ENCODE measurements at regions not wholly inside any gene's neighbourhood (a gene's known extent, or its start where the extent isn't known, plus 50 kb on each side); places are given as distances from the start of the nearest gene placed in this dataset.

GRCh38 chrX:39765327-39765726 is 332.4 kb downstream of the BCOR start:
- Histone ChIP-seq H3K4me1 (no peaks in the 10 kb centered on the region), H3K27ac (peak overlapping the region in 1 of 8 donors; percentile 66), H3K36me3 (no peaks in the 10 kb centered on the region), H3K4me3 (no peak overlapping the region), H3K27me3 (replicated peaks in 1 of 7) (no peaks in the 10 kb centered on the region), H3K9me3 (no peaks in the 10 kb centered on the region)
- 64 to 80% (median 76%) methylated on average over 7 of the region's 7 CpGs for WGBS, 5 donors
- intact Hi-C loops (cut with DNase I; ENCODE audit: low total_unique reads), result no loop called here
- no peak for TF ChIP-seq CTCF (IDR thresholded peaks at IDR 0.05 in 8 of 11, conservative IDR thresholded peaks at IDR 0.05 in 3 of 11)
- DNase-seq, result no peak

- DNase-seq, result no peak
- H3K9me3 ChIP-seq, result no peaks in the 10 kb centered on the region
- intact Hi-C loops (cut with DNase I; ENCODE audit: low total_unique reads), result no loop called here
- no peaks in the 10 kb centered on the region for H3K27me3 ChIP-seq (replicated peaks in 1 of 7)
- H3K36me3 ChIP-seq, result no peaks in the 10 kb centered on the region
- TF ChIP-seq POLR2AphosphoS5 (IDR thresholded peaks at IDR 0.05) (no peak), CTCF (IDR thresholded peaks at IDR 0.05 in 8 of 11, conservative IDR thresholded peaks at IDR 0.05 in 3 of 11) (no peak), POLR2A (IDR thresholded peaks at IDR 0.05) (no peak)
- H3K4me1 ChIP-seq, result peaks cover 0 to 2% (median under 1%) of the 10 kb centered on the region in 6 donors
- whole genome bisulfite sequencing, 5 donors, result 60 to 77% (median 72%) methylated on average over 10 of the region's 10 CpGs
- H3K4me3 ChIP-seq, result no peak overlapping the region
- peak overlapping the region in 4 of 8 donors; percentile 28 to 66 (median 43) for H3K27ac ChIP-seq
Observed at GRCh38 chrX:39766085-39766726, 331.6 kb downstream of the BCOR start.

- Histone ChIP-seq H3K4me1 (peaks cover 4 to 8% (median 6%) of the 10 kb centered on the region in 6 donors), H3K36me3 (no peaks in the 10 kb centered on the region), H3K4me3 (no peak overlapping the region), H3K9me3 (no peaks in the 10 kb centered on the region), H3K27ac (no peak overlapping the region), H3K27me3 (replicated peaks in 1 of 7) (no peaks in the 10 kb centered on the region)
- intact Hi-C loops (cut with DNase I; ENCODE audit: low total_unique reads), result no loop called here
- WGBS, 5 donors, result 64 to 100% (median 68%) methylated on average over 2 to 8 of the region's 8 CpGs
- DNase-seq, result no peak
- TF ChIP-seq POLR2AphosphoS5 (IDR thresholded peaks at IDR 0.05) (no peak), POLR2A (IDR thresholded peaks at IDR 0.05) (no peak), CTCF (IDR thresholded peaks at IDR 0.05 in 8 of 11, conservative IDR thresholded peaks at IDR 0.05 in 3 of 11) (no peak)
Observed at GRCh38 chrX:39766855-39767254, 330.9 kb downstream of the BCOR start.

GRCh38 chrX:39767446-39767845 is 330.3 kb downstream of the BCOR start:
- Histone ChIP-seq H3K4me3 (no peak overlapping the region), H3K27ac (no peak overlapping the region), H3K4me1 (peaks cover 6 to 14% (median 12%) of the 10 kb centered on the region in 6 donors), H3K9me3 (no peaks in the 10 kb centered on the region), H3K27me3 (replicated peaks in 1 of 7) (no peaks in the 10 kb centered on the region), H3K36me3 (no peaks in the 10 kb centered on the region)
- DNase-seq, result no peak
- intact Hi-C loops (cut with DNase I; ENCODE audit: low total_unique reads), result no loop called here
- 57 to 84% (median 72%) methylated on average over 9 of the region's 9 CpGs for WGBS, 5 donors
- no peak for TF ChIP-seq POLR2AphosphoS5 (IDR thresholded peaks at IDR 0.05)
- TF ChIP-seq CTCF (IDR thresholded peaks at IDR 0.05 in 8 of 11, conservative IDR thresholded peaks at IDR 0.05 in 3 of 11), result no peak
- TF ChIP-seq POLR2A (IDR thresholded peaks at IDR 0.05), result no peak

All from spleen (tissue), 11 donors.